HG02678 (cell line): ENCODE measurements at regions not wholly inside any gene's neighbourhood (a gene's known extent, or its start where the extent isn't known, plus 50 kb on each side); places are given as distances from the start of the nearest gene placed in this dataset.
"Not testable (repeated sequence)": the region's sequence is repeated elsewhere in the genome, so short reads cannot be mapped to it uniquely, and the experiment has no call there.

ENCODE experiments used
- ATAC-seq: cut with Tn5 transposase; IDR thresholded peaks from one replicate; pipeline ENCODE4 v1.9.1; 2021; ENCODE audit warnings: mild to moderate bottlenecking, moderate library complexity; ENCODE audit not compliant: unreplicated experiment

DNA sequence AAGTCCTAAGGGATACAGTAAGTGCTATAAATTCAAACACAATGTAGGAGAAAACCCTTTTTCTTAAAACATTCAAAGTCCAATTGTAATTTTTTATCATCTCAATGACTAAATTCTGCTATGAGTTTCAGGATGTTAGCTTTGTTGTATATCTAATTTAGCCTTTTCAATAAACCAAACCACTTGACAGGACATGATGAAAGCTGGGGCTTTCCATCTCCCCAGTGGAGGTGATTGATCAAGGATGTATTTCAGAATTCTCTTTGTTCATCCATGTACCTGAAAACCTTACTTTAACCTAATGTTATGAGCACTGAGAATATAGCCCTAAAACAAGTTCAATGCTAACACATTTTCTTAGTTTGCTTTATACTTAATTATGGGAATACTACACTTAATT is 639.0 kb upstream of the ITGA1 start:
- ATAC-seq: no peak

DNA sequence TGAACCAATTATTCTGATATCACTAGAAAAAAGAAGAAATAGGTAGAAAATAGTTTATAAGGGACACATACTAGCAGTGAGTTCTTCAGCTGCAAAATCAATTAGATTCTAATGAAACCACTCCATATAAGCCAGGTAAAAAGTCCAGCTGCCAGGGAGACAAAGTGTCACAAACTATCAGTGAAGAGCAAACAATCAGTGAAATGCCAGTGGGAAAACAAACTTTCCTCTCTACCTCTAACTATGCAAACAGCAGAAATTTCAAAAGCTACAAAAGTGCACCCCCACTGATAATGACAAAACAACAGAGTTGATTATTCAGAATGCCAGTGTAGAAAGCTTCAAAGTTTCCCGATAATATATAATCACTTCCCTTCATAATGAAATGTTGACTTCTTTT is 637.2 kb upstream of the ITGA1 start:
- no peak for ATAC-seq

- ATAC-seq: not testable (repeated sequence)
These were observed 630.9 kb upstream of the ITGA1 start for GRCh38 chr5:52156809-52157208.

DNA sequence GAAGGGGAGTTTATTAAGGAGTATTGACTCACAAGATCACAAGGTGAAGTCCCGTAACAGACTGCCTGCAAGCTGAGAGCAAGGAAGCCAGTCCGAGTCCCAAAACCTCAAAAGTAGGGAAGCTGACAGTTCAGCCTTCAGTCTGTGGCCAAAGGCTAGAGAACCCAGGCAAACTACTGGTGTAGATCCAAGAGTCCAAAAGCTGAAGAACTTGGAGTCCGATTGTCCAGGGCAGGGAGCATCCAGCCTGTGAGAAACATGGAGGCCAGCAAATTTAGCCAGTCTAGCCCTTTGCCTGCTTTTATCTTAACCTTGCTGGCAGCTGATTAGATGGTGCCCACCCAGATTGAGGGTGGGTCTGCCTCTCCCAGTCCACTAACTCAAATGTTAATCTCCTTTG is 621.9 kb upstream of the ITGA1 start:
- ATAC-seq: not testable (repeated sequence)

DNA sequence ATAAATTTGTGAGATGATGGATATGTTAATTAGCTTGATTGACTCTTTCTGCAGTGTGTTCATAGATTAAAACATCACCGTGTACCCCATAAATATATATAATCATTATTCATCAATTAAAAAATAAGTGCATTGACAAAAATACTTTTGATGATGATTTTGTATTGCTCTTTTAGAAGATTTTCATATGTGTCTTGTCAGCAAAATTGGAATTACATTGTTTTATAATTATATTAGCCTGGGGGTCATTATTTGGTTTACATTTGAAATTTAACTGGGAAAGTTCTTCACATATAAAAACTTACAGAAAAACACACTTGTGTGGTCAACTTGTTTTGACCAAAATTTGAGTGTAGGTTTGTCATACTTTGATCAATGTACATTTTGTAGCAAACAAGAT is 614.6 kb upstream of the ITGA1 start:
- ATAC-seq: no peak

DNA sequence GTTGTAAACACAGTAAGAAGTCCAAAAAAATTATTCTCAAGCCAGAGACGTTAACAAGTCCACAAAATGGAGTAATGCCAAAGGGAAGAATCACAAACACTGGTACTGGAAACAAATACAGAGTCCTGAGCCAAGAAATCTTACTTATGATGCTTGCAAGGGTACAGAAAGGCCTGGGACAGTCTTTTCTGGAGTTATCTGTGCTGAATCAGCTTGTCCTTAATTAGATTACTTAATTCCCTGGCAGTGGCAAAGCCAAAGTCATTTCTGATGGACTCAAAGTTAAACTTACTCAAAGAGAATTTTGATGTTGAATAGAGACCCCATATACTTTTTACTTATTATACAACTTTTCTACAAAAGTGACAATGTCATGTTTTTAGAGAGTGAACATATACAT is 610.5 kb upstream of the ITGA1 start:
- ATAC-seq: no peak

DNA sequence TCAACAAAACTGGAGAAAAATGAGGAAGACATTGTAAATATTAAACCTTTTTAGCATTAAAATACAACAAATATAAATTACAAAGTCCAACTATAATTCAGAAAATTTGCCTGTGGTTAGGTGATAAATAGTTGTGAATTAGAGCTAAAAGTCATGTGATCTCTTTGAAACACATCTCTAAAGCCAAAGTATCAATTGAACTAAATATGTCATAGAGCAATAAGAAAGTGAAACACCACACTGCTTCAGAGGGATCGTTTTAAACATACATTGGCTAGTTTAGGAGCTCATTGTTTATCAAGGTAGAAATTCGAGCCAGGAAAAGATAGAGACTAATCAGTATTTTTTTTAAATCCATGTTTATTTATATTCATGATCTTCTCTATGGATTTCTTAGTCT is 606.3 kb upstream of the ITGA1 start:
- no peak for ATAC-seq

DNA sequence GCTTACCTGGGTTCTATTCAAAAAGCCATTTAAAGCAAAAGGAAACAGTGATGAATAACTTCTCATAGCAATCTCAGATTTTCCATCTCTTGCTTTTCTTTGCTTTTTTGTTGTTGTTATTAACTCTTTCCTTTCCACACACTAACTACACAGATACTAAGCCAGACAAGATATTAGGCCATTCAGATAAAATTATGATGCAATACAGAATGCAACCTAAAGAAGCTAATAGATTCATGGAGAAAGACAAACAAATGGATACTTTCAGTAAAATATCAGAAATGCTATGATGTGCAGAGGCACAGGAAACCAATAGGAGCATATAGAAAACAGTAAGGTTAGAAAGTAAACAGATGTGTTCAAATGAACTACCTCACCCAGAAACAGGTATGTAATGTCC is 597.0 kb upstream of the ITGA1 start:
- no peak for ATAC-seq

DNA sequence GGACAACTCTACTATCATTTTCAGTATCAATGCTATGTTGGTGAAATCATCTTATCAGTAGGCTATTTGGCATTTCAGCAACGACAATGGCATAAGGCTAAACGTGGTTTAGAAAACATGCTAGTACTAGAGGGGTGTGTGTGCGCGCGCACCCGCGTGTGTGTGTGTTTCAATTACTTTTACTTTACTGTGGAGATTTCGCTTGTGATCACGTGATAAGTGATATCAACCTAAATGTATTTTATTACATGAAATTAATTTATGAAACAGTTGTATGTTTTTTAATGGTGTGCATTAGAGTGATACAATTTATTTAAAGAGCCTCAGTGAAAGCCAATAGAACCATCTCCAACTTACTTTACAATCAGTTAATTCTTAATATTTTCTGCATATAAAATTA is 587.9 kb upstream of the ITGA1 start:
- ATAC-seq: no peak

GRCh38 chr5:52202256-52202655 is 585.5 kb upstream of the ITGA1 start:
- no peak for ATAC-seq

DNA sequence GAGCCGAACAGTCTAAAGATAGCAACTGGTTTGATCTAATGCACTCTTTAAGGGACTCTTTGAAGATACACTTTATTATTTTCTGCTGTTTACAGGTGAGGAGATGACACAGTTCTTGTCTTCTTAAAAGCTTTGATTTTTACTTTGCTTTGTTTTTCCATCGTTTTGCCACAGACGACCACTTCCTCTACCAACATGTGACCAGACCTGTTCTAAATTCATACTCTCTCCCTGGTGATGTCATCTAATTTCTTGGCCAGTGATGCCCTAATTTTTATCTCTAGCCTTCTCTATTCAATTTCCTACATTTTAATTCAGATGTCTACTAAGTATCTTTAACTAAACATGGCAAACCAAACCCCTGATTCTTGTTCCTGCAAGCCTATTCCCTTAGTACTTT is 583.4 kb upstream of the ITGA1 start:
- ATAC-seq: no peak
